Progenitor cell of endocrine pancreas (in vitro differentiated cells): ENCODE measurements at regions not wholly inside any gene's neighbourhood (a gene's known extent, or its start where the extent isn't known, plus 50 kb on each side); places are given as distances from the start of the nearest gene placed in this dataset.

ENCODE experiments used
- DNase-seq: peaks from one replicate; pipeline ENCODE4 v3.0.0; 2021; ENCODE audit warnings: low spot score; ENCODE audit not compliant: unreplicated experiment
- H3K27ac Mint-ChIP-seq: 2 replicates; pipeline ENCODE4 v1.8.0; 2021; ENCODE audit warnings: mild to moderate bottlenecking, moderate library complexity, mixed read lengths
- H3K27me3 Mint-ChIP-seq: 2 replicates; pipeline ENCODE4 v1.8.0; 2021; ENCODE audit warnings: mixed read lengths
- H3K36me3 Mint-ChIP-seq: 2 replicates; pipeline ENCODE4 v1.8.0; 2022; ENCODE audit warnings: mixed read lengths; ENCODE audit not compliant: insufficient read depth
- H3K4me1 Mint-ChIP-seq: 2 replicates; pipeline ENCODE4 v1.8.0; 2021; ENCODE audit warnings: low read depth, mixed read lengths
- H3K4me3 Mint-ChIP-seq: 2 replicates; pipeline ENCODE4 v1.8.0; 2021; ENCODE audit warnings: low read depth, mild to moderate bottlenecking, moderate library complexity, mixed read lengths
- H3K9me3 Mint-ChIP-seq: 2 replicates; pipeline ENCODE4 v1.8.0; 2021; ENCODE audit warnings: low read depth, mixed read lengths
- CTCF ChIP-seq: fragments of 200-600 bp; sonication (generic); IDR thresholded peaks from one replicate; pipeline ENCODE4 v1.5.0; 2021; ENCODE audit warnings: antibody characterized with exemption, mild to moderate bottlenecking; ENCODE audit not compliant: unreplicated experiment

DNA sequence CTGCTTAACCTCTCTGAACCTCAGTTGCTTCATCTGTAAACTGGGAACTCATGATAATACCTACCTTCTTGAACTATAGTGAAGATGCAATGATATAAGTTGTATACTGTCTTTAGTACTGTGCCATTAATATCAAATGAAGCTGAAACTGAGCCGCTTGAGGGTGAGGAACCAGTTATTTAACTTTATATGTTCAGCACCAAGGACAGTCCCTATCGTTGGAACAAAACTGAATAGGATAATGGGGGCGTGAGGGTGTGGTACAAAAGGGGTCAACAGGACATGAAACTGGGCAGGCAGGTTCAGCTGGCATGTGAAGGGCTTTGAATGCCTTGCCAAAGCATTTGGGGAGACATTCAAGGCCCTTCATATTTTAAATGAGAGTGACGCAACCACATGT is 112.6 kb downstream of the C11orf91 start:
- Mint-ChIP-seq H3K4me3 (no peak overlapping the region), H3K36me3 (peaks cover 5% of the 10 kb centered on the region), H3K27ac (no peak overlapping the region), H3K27me3 (no peaks in the 10 kb centered on the region), H3K9me3 (peaks cover 5% of the 10 kb centered on the region), H3K4me1 (no peaks in the 10 kb centered on the region)
- no peak for DNase-seq
- TF ChIP-seq CTCF, result no peak

DNA sequence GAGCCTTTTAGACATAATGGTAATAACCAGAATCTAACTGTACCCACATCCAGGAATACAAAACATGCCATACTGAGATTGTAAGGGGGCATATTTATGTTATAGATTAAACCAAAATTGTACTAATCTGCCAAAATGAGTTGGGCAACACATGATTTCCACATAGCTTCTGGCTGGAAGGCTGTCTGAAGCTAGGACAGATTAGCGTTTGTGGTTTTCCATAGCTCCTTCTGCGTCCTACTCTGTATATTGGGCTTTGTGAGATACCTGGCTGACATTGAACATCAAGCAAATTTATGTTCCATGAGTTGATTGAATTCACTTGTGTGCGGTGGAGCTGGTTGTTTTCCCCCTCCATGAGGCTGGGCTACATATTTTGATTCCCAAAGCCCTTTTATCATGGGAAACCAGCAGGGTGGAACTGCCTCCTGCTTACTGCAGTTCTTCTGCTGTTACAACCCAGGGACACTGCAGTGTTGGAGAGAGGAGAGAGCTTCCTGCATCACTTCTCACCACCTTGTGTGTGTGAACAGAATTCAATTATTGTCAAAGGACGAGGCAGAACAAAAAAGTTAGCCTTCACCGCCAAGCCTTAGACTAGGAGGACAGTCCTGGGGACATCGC is 114.9 kb downstream of the C11orf91 start:
- Mint-ChIP-seq H3K4me3 (no peak overlapping the region), H3K36me3 (peaks cover 5% of the 10 kb centered on the region), H3K27me3 (no peaks in the 10 kb centered on the region), H3K9me3 (peaks cover 5% of the 10 kb centered on the region), H3K4me1 (no peaks in the 10 kb centered on the region), H3K27ac (no peak overlapping the region)
- TF ChIP-seq CTCF, result no peak
- DNase-seq, result no peak

GRCh38 chr11:33582636-33583325 is 117.8 kb downstream of the C11orf91 start:
- peaks cover 1% of the 10 kb centered on the region for H3K36me3 Mint-ChIP-seq

GRCh38 chr11:33579101-33579500 is 121.5 kb downstream of the C11orf91 start:
- no peaks in the 10 kb centered on the region for H3K36me3 Mint-ChIP-seq
- no peak overlapping the region for H3K27ac Mint-ChIP-seq
- DNase-seq, result no peak
- no peaks in the 10 kb centered on the region for H3K27me3 Mint-ChIP-seq
- H3K9me3 Mint-ChIP-seq, result no peaks in the 10 kb centered on the region
- H3K4me1 Mint-ChIP-seq, result no peaks in the 10 kb centered on the region
- no peak for TF ChIP-seq CTCF
- H3K4me3 Mint-ChIP-seq, result no peak overlapping the region

More at GRCh38 chr11:33582636-33583325, 117.8 kb downstream of the C11orf91 start:
- TF ChIP-seq CTCF, result no peak
- H3K27ac Mint-ChIP-seq, result no peak overlapping the region
- H3K9me3 Mint-ChIP-seq, result no peaks in the 10 kb centered on the region
- no peaks in the 10 kb centered on the region for H3K4me1 Mint-ChIP-seq
- H3K4me3 Mint-ChIP-seq, result no peak overlapping the region
- DNase-seq, result no peak
- H3K27me3 Mint-ChIP-seq, result no peaks in the 10 kb centered on the region

DNA sequence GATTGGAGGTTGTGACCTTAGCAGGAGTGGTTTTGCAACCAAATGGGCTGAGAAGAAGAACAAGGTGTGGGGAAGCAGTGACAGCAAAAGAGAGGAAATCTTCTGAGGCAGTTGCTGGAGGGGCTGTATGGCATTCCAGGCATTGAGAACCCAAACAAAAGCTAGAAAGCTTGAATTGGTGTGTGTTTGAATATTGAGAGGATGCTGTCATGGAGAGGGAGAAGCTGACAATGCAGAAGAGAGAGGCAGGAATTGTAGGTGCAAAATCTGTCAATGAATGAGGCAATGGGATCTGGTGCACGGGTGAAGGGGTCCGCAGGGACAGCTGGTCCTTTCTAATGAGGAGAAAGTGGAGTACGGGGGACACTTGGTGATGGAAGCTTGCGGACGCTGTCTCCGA is 123.4 kb downstream of the C11orf91 start:
- H3K4me1 Mint-ChIP-seq, result no peaks in the 10 kb centered on the region
- H3K36me3 Mint-ChIP-seq, result peaks cover 4% of the 10 kb centered on the region
- peaks cover 7% of the 10 kb centered on the region for H3K9me3 Mint-ChIP-seq
- no peak for TF ChIP-seq CTCF
- no peak overlapping the region for H3K4me3 Mint-ChIP-seq
- no peaks in the 10 kb centered on the region for H3K27me3 Mint-ChIP-seq
- DNase-seq, result no peak
- no peak overlapping the region for H3K27ac Mint-ChIP-seq
